GM12891 (cell line): ENCODE measurements at regions not wholly inside any gene's neighbourhood (a gene's known extent, or its start where the extent isn't known, plus 50 kb on each side); places are given as distances from the start of the nearest gene placed in this dataset.

Experiments used
- POLR2A ChIP-seq: IDR thresholded peaks from 2 replicates; pipeline ENCODE4 v1.6.1; 2011; ENCODE audit warnings: low read depth, low read length, control low read depth
- POLR2AphosphoS5 ChIP-seq: IDR thresholded peaks from 2 replicates; pipeline ENCODE4 v1.6.1; 2011; ENCODE audit warnings: low read depth, low read length, control low read depth
- POU2F2 ChIP-seq: IDR thresholded peaks from 2 replicates; pipeline ENCODE4 v1.6.1; 2011; ENCODE audit warnings: low read depth, mild to moderate bottlenecking, control low read depth, low read length, moderate library complexity
- TAF1 ChIP-seq: IDR thresholded peaks from 2 replicates; pipeline ENCODE4 v1.6.1; 2011; ENCODE audit warnings: low read depth, low read length, control low read depth

DNA sequence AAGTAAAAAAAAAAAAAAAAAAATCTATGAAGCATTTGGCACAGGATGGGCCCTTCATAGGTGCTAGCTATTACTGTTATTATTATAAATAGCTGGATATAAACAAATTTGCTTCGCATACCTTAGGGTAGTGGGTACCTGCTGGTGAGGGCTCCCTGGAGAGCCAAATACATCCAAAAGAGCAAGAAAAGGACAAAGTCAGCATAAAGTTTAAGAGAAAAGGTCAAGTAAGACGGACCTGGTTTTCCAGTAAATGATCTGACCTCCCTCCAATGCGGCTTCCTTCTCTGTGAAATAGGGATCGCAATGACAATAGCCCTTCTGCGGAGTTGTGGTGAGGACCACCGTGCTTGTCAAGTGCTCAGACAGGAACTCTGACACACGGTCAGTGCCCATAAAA is 214.5 kb downstream of the SNX10 start:
- TF ChIP-seq POLR2AphosphoS5 (no peak), TAF1 (no peak), POLR2A (no peak), POU2F2 (no peak)
